ENCODE measurements at regions not wholly inside any gene's neighbourhood (a gene's known extent, or its start where the extent isn't known, plus 50 kb on each side); places are given as distances from the start of the nearest gene placed in this dataset.

- no peak for TF ChIP-seq CTCF (IDR thresholded peaks at IDR 0.05; ENCODE audit: insufficient read depth, low read depth, low read length, missing control alignments)
- no peak for DNase-seq (ENCODE audit: low read depth)
- no peak overlapping the region for H3K4me3 ChIP-seq (ENCODE audit: low read depth, low read length)
These were observed 71.3 kb upstream of the LDB2 start for GRCh38 chr4:16969696-16970135.

- no peak for DNase-seq (ENCODE audit: low read depth)
These were observed 69.3 kb upstream of the LDB2 start for GRCh38 chr4:16967722-16968121.

GRCh38 chr4:16959305-16959704 is 60.9 kb upstream of the LDB2 start:
- no peak for TF ChIP-seq CTCF (IDR thresholded peaks at IDR 0.05; ENCODE audit: insufficient read depth, low read depth, low read length, missing control alignments)
- no peak for DNase-seq (ENCODE audit: low read depth)
- H3K4me3 ChIP-seq (ENCODE audit: low read depth, low read length), result no peak overlapping the region

More at GRCh38 chr4:16967722-16968121, 69.3 kb upstream of the LDB2 start:
- no peak overlapping the region for H3K4me3 ChIP-seq (ENCODE audit: low read depth, low read length)
- no peak for TF ChIP-seq CTCF (IDR thresholded peaks at IDR 0.05; ENCODE audit: insufficient read depth, low read depth, low read length, missing control alignments)

- TF ChIP-seq CTCF (IDR thresholded peaks at IDR 0.05; ENCODE audit: insufficient read depth, low read depth, low read length, missing control alignments), result no peak
- no peak overlapping the region for H3K4me3 ChIP-seq (ENCODE audit: low read depth, low read length)
- no peak for DNase-seq (ENCODE audit: low read depth)
These were observed 54.6 kb upstream of the LDB2 start for GRCh38 chr4:16952896-16953630.

- no peak overlapping the region for H3K4me3 ChIP-seq (ENCODE audit: low read depth, low read length)
- DNase-seq (ENCODE audit: low read depth), result no peak
These were observed 54.0 kb upstream of the LDB2 start for GRCh38 chr4:16952462-16952871.

More at GRCh38 chr4:16952462-16952871, 54.0 kb upstream of the LDB2 start:
- no peak for TF ChIP-seq CTCF (IDR thresholded peaks at IDR 0.05; ENCODE audit: insufficient read depth, low read depth, low read length, missing control alignments)
